ENCODE measurements at regions not wholly inside any gene's neighbourhood (a gene's known extent, or its start where the extent isn't known, plus 50 kb on each side); places are given as distances from the start of the nearest gene placed in this dataset.

- intact Hi-C loops (cut with micrococcal nuclease; ENCODE audit: unreplicated experiment): no loop called here
Observed at GRCh38 chr6:109271622-109272021, 110.6 kb downstream of the CD164 start.

GRCh38 chr6:109269953-109270517, 112.2 kb downstream of the CD164 start:
- POLR2A ChIA-PET: no interaction called here

More at GRCh38 chr6:109271622-109272021, 110.6 kb downstream of the CD164 start:
- H3K9me3 ChIP-seq (ENCODE audit: control insufficient read depth, insufficient read depth, low read depth, low read length): peaks cover 3% of the 10 kb centered on the region; the same call in 1 of the 2 replicates
- ChIA-PET POLR2A (no interaction called here), CTCF (no interaction called here)
- DNase-seq (ENCODE audit: low read depth, low spot score) (no peak), ATAC-seq (no peak)
- H3K27ac ChIP-seq (ENCODE audit: low read length): no peak overlapping the region
- no peak overlapping the region for H3K4me3 ChIP-seq (ENCODE audit: low read depth in 2 of 2, low read length in 2 of 2)
- TF ChIP-seq CTCF (IDR thresholded peaks at IDR 0.05): no peak
- no TSS peak for BruUV-seq (replicated peaks)
- H3K36me3 ChIP-seq (ENCODE audit: control insufficient read depth, insufficient read depth, low read length): no peaks in the 10 kb centered on the region
- H3K4me1 ChIP-seq (ENCODE audit: control insufficient read depth, insufficient read depth, low read length): no peaks in the 10 kb centered on the region
- in situ Hi-C loops (cut with HindIII; ENCODE audit: low pct_unique_long_range_greater_than_20kb, low sequenced_read_pairs): no loop called here
- peaks cover 11% of the 10 kb centered on the region; the same call in 1 of the 2 replicates for H3K27me3 ChIP-seq (ENCODE audit: control insufficient read depth, insufficient read depth, low read length)

More at GRCh38 chr6:109269953-109270517, 112.2 kb downstream of the CD164 start:
- Histone ChIP-seq H3K27me3 (ENCODE audit: control insufficient read depth, insufficient read depth, low read length) (peaks cover 8% of the 10 kb centered on the region; the same call in 1 of the 2 replicates), H3K36me3 (ENCODE audit: control insufficient read depth, insufficient read depth, low read length) (no peaks in the 10 kb centered on the region), H3K27ac (ENCODE audit: low read length) (no peak overlapping the region), H3K9me3 (ENCODE audit: control insufficient read depth, insufficient read depth, low read depth, low read length) (peaks cover 3% of the 10 kb centered on the region; the same call in 1 of the 2 replicates), H3K4me3 (ENCODE audit: low read depth in 2 of 2, low read length in 2 of 2) (no peak overlapping the region), H3K4me1 (ENCODE audit: control insufficient read depth, insufficient read depth, low read length) (no peaks in the 10 kb centered on the region)
- CTCF ChIA-PET: no interaction called here
- intact Hi-C loops (cut with micrococcal nuclease; ENCODE audit: unreplicated experiment) (no loop called here), in situ Hi-C loops (cut with HindIII; ENCODE audit: low pct_unique_long_range_greater_than_20kb, low sequenced_read_pairs) (no loop called here)
- ATAC-seq (no peak), DNase-seq (ENCODE audit: low read depth, low spot score) (no peak)
- TF ChIP-seq CTCF (IDR thresholded peaks at IDR 0.05): no peak
- TF ChIP-seq SIN3A (IDR thresholded peaks at IDR 0.05; ENCODE audit: borderline replicate concordance, insufficient read depth, low read depth, low read length): no peak
- TF ChIP-seq TCF7L2 (IDR thresholded peaks at IDR 0.05; ENCODE audit: low read depth, low read length): no peak
- no peak for TF ChIP-seq POLR2AphosphoS5 (IDR thresholded peaks at IDR 0.05; ENCODE audit: low read depth, low read length)
- no peak for TF ChIP-seq REST (IDR thresholded peaks at IDR 0.05; ENCODE audit: insufficient read depth in 1 of 2, low read depth in 2 of 2, low read length in 1 of 2)
- BruUV-seq (replicated peaks): no TSS peak
